Activated naive CD8-positive, alpha-beta T cell treated with anti-CD3 and anti-CD28 coated beads, Interleukin-2, amount 10 ng/mL, durations not matched to agents 7 days and 5 days (primary cell): ENCODE measurements at regions not wholly inside any gene's neighbourhood (a gene's known extent, or its start where the extent isn't known, plus 50 kb on each side); places are given as distances from the start of the nearest gene placed in this dataset.

ENCODE experiments used
- ATAC-seq: fragments of 150-1000 bp; cut with Tn5 transposase; one replicate; pipeline ENCODE4 v1.10.0; 2021; ENCODE audit warnings: low read depth, moderate library complexity
- POLR2A ChIA-PET: fragments of 350-600 bp; sonication (Branson Sonifier 250); formaldehyde crosslinking; loops from one replicate; lab custom pipeline; 2021; ENCODE audit warnings: antibody characterized with exemption; lab: Charles Lee
- DNase-seq: peaks from one replicate; pipeline ENCODE4 v3.0.0; 2021
- H3K27ac Mint-ChIP-seq: one replicate; pipeline ENCODE4 v1.8.0; 2022; ENCODE audit warnings: mild to moderate bottlenecking, mixed read lengths
- H3K27me3 Mint-ChIP-seq: one replicate; pipeline ENCODE4 v1.8.0; 2022; ENCODE audit warnings: mild to moderate bottlenecking, moderate library complexity, mixed read lengths
- H3K36me3 Mint-ChIP-seq: one replicate; pipeline ENCODE4 v1.8.0; 2021; ENCODE audit warnings: mild to moderate bottlenecking, mixed read lengths
- H3K4me1 Mint-ChIP-seq: one replicate; pipeline ENCODE4 v1.8.0; 2021; ENCODE audit warnings: mixed read lengths
- H3K4me3 Mint-ChIP-seq: one replicate; pipeline ENCODE4 v1.8.0; 2022; ENCODE audit warnings: mild to moderate bottlenecking, moderate library complexity, mixed read lengths
- H3K9me3 Mint-ChIP-seq: one replicate; pipeline ENCODE4 v1.8.0; 2021; ENCODE audit warnings: mixed read lengths

- Mint-ChIP-seq H3K36me3 (no peaks in the 10 kb centered on the region), H3K4me3 (no peak overlapping the region), H3K27me3 (peaks cover 11% of the 10 kb centered on the region), H3K4me1 (no peaks in the 10 kb centered on the region), H3K27ac (no peak overlapping the region), H3K9me3 (no peaks in the 10 kb centered on the region)
- DNase-seq = peak; percentile 10
- ATAC-seq = no peak
- POLR2A ChIA-PET = no interaction called here
These were observed 145.0 kb upstream of the COL5A1 start for GRCh38 chr9:134496413-134497282.

GRCh38 chr9:134497283-134497860, 144.2 kb upstream of the COL5A1 start:
- Mint-ChIP-seq H3K27ac (no peak overlapping the region), H3K9me3 (no peaks in the 10 kb centered on the region), H3K4me3 (no peak overlapping the region), H3K27me3 (peaks cover 16% of the 10 kb centered on the region), H3K36me3 (no peaks in the 10 kb centered on the region), H3K4me1 (no peaks in the 10 kb centered on the region)
- ATAC-seq (no peak), DNase-seq (no peak)
- POLR2A ChIA-PET = no interaction called here

GRCh38 chr9:134498814-134499166, 142.8 kb upstream of the COL5A1 start:
- no peaks in the 10 kb centered on the region for H3K4me1 Mint-ChIP-seq
- H3K27ac Mint-ChIP-seq = no peak overlapping the region
- no peak overlapping the region for H3K4me3 Mint-ChIP-seq
- POLR2A ChIA-PET = no interaction called here
- H3K27me3 Mint-ChIP-seq = peaks cover 16% of the 10 kb centered on the region
- no peaks in the 10 kb centered on the region for H3K36me3 Mint-ChIP-seq
- no peaks in the 10 kb centered on the region for H3K9me3 Mint-ChIP-seq
- DNase-seq (no peak), ATAC-seq (no peak)

GRCh38 chr9:134500931-134501760, 140.5 kb upstream of the COL5A1 start:
- H3K27ac Mint-ChIP-seq = no peak overlapping the region
- ATAC-seq (no peak), DNase-seq (peak; percentile 17)
- POLR2A ChIA-PET = no interaction called here
- no peaks in the 10 kb centered on the region for H3K9me3 Mint-ChIP-seq
- no peak overlapping the region for H3K4me3 Mint-ChIP-seq
- H3K4me1 Mint-ChIP-seq = no peaks in the 10 kb centered on the region
- H3K36me3 Mint-ChIP-seq = no peaks in the 10 kb centered on the region
- H3K27me3 Mint-ChIP-seq = peaks cover 16% of the 10 kb centered on the region

DNA sequence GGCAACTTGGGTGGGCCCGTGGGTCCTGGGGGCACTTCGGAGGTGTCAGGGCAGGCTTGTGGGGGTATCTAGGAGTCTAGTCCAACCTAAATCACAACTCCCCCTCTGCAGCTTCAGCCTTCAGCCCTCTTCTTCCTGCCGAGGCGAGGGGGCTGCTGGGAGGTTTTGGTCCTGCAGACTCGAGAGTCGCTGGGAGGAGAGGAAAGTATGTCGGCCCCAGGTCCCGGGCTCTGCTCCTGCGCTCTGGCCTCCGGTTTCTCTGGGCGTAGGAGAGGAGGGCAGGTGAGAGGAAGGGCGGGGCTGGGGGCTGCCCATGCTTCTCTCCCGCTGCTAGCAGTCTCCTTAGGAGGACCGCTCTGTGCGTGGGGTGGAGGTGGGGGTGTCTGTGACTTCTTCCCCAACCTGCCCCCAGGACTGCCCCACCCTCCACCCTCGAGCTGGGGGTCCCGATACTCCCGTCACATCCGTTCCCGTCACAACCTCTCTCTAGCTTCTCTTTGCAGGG, 139.8 kb upstream of the COL5A1 start:
- peak; percentile 16 for DNase-seq
- no peak overlapping the region for H3K4me3 Mint-ChIP-seq
- no peaks in the 10 kb centered on the region for H3K9me3 Mint-ChIP-seq
- no peaks in the 10 kb centered on the region for H3K36me3 Mint-ChIP-seq
- H3K27ac Mint-ChIP-seq = no peak overlapping the region
- POLR2A ChIA-PET = no interaction called here
- H3K4me1 Mint-ChIP-seq = no peaks in the 10 kb centered on the region
- H3K27me3 Mint-ChIP-seq = peaks cover 16% of the 10 kb centered on the region
- no peak for ATAC-seq

GRCh38 chr9:134502266-134502791, 139.3 kb upstream of the COL5A1 start:
- ATAC-seq = no peak
- Mint-ChIP-seq H3K9me3 (no peaks in the 10 kb centered on the region), H3K4me3 (no peak overlapping the region), H3K27me3 (peaks cover 19% of the 10 kb centered on the region), H3K36me3 (no peaks in the 10 kb centered on the region), H3K27ac (no peak overlapping the region), H3K4me1 (no peaks in the 10 kb centered on the region)
- DNase-seq = no peak
- POLR2A ChIA-PET = no interaction called here

DNA sequence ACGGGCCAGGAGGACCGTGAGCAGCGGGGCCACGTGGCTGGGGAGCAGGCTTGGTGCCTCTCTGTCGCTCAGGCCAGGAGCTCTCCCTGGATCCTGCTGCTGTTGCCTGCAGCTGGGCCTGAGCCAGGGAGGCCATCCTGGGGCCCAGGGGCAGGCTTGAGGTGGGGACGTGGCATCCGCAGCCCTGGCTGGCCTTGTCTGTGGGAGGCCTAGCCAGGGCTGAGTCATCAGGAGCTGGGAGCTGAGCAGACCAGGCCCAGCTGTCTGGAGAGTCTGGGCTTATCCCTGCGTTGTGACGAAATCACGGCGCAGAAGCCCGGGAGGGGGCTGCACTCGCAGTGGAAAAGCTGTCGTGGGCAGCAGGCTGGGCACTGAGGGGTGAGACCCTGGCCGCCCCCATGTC, 138.8 kb upstream of the COL5A1 start:
- peak; percentile 20 for DNase-seq
- ATAC-seq = no peak
- Mint-ChIP-seq H3K9me3 (no peaks in the 10 kb centered on the region), H3K27me3 (peaks cover 21% of the 10 kb centered on the region), H3K36me3 (no peaks in the 10 kb centered on the region), H3K27ac (no peak overlapping the region), H3K4me3 (no peak overlapping the region), H3K4me1 (no peaks in the 10 kb centered on the region)
- POLR2A ChIA-PET = no interaction called here

- ATAC-seq = no peak
- POLR2A ChIA-PET = no interaction called here
- Mint-ChIP-seq H3K27ac (no peak overlapping the region), H3K36me3 (no peaks in the 10 kb centered on the region), H3K4me1 (no peaks in the 10 kb centered on the region), H3K4me3 (no peak overlapping the region), H3K9me3 (no peaks in the 10 kb centered on the region), H3K27me3 (peaks cover 21% of the 10 kb centered on the region)
- no peak for DNase-seq
These were observed 138.1 kb upstream of the COL5A1 start for GRCh38 chr9:134503301-134504105.

DNA sequence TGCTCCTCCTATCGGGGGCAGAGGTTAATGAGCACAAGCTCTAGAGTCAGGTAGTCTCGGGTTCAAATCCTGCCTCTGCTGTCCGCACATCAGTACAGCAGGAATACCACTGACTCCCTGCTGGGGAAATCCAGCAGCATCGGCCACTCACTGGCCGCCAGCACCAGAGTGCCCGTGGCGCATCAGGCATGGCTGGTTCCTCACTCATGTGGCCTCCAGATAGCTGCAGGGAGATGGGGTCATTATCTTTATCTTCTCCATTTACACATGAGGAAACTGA, 137.6 kb upstream of the COL5A1 start:
- Mint-ChIP-seq H3K36me3 (no peaks in the 10 kb centered on the region), H3K4me1 (no peaks in the 10 kb centered on the region), H3K27ac (no peak overlapping the region), H3K9me3 (no peaks in the 10 kb centered on the region), H3K27me3 (peaks cover 25% of the 10 kb centered on the region), H3K4me3 (no peak overlapping the region)
- DNase-seq (no peak), ATAC-seq (no peak)
- POLR2A ChIA-PET = no interaction called here

- DNase-seq (no peak), ATAC-seq (no peak)
- Mint-ChIP-seq H3K36me3 (no peaks in the 10 kb centered on the region), H3K9me3 (no peaks in the 10 kb centered on the region), H3K4me1 (peaks cover 2% of the 10 kb centered on the region), H3K27ac (no peak overlapping the region), H3K27me3 (peaks cover 32% of the 10 kb centered on the region), H3K4me3 (no peak overlapping the region)
- POLR2A ChIA-PET = no interaction called here
These were observed 136.6 kb upstream of the COL5A1 start for GRCh38 chr9:134505032-134505431.

DNA sequence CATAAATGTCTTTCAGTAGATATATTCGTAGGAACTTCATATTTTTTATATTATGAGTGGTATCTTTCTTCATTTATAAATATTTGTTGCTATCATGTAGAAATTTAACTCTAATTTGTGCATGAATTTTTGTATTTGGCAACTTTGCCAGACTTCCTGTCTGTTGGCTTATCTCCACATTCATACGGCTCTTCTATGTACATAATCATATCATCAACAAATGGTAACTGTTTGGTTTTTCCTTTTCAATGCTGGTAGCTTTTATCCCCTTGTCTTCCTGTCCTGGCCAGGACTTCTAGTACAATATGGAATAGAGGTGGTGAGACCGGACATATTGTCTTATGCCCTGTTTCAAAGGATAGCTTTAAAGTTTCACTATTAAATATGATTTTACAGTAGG, 132.3 kb upstream of the COL5A1 start:
- DNase-seq = no peak
- H3K27ac Mint-ChIP-seq = no peak overlapping the region
- no peaks in the 10 kb centered on the region for H3K9me3 Mint-ChIP-seq
- no peak overlapping the region for H3K4me3 Mint-ChIP-seq
- ATAC-seq = no peak
- H3K27me3 Mint-ChIP-seq = peaks cover 24% of the 10 kb centered on the region
- no peaks in the 10 kb centered on the region for H3K36me3 Mint-ChIP-seq
- POLR2A ChIA-PET = no interaction called here
- peaks cover 2% of the 10 kb centered on the region for H3K4me1 Mint-ChIP-seq

DNA sequence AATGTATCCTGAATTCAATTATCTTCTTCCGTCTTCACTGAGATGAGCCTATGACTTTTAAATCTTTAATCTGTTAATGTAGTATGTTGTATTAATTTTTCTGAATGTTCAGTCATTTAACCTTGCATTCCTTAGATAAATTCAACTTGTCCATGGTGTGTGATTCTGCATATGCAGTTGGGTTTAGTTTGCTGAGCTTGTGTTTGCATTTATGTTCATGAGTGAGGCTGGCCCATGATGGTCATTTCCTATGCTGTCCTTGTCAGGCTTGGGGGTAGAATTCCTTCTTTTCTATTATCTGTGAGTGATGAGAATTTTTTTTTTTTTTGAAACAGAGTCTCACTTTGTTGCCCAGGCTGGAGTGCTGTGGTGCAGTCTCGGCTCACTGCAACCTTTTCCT, 131.8 kb upstream of the COL5A1 start:
- POLR2A ChIA-PET = no interaction called here
- peaks cover 24% of the 10 kb centered on the region for H3K27me3 Mint-ChIP-seq
- ATAC-seq = no peak
- H3K9me3 Mint-ChIP-seq = no peaks in the 10 kb centered on the region
- no peaks in the 10 kb centered on the region for H3K36me3 Mint-ChIP-seq
- no peak overlapping the region for H3K4me3 Mint-ChIP-seq
- H3K27ac Mint-ChIP-seq = no peak overlapping the region
- H3K4me1 Mint-ChIP-seq = peaks cover 2% of the 10 kb centered on the region
- no peak for DNase-seq

GRCh38 chr9:134514503-134514902, 127.1 kb upstream of the COL5A1 start:
- Mint-ChIP-seq H3K36me3 (no peaks in the 10 kb centered on the region), H3K4me1 (no peaks in the 10 kb centered on the region), H3K27ac (no peak overlapping the region), H3K4me3 (no peak overlapping the region), H3K27me3 (peaks cover 10% of the 10 kb centered on the region), H3K9me3 (no peaks in the 10 kb centered on the region)
- no peak for ATAC-seq
- no peak for DNase-seq
- POLR2A ChIA-PET = no interaction called here
